ENCODE measurements at regions not wholly inside any gene's neighbourhood (a gene's known extent, or its start where the extent isn't known, plus 50 kb on each side); places are given as distances from the start of the nearest gene placed in this dataset.
"Not testable (repeated sequence)": the region's sequence is repeated elsewhere in the genome, so short reads cannot be mapped to it uniquely, and the experiment has no call there.

DNA sequence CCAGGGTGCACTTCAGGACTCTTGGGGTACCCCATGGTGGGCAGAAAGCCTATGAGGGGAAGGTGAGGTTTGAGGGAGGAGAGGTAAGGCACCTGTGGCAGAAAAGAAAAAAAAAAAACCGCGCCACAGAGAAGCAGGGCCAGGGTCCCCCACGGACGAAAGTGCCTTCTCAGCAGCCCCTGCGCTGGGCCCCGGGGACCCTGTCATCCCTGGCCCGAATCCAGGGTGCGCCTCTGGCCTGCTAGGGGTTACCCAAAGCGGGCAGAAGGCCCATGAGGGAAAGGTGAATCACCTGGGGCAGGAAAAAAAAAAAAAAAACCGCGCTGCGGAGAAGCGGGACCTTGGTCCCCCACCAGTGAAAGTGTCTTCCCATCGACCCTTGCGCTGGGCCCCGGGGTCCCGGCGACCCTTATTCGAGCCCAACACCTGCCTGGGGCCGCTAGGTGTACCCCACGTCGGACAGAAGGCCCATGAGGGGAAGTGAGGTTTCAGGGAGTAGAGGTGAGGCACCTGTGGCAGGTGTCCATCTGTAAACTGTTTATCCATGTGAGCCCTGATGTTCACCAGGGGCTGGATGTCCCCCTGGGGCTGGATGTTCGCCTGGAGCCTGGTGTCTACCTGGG lies 191.9 kb downstream of the POTEM start:
- not testable (repeated sequence) for TF ChIP-seq CTCF, EP300 (IDR thresholded peaks at IDR 0.05)

Data from A549 (cell line).